A549 (cell line): ENCODE measurements at regions not wholly inside any gene's neighbourhood (a gene's known extent, or its start where the extent isn't known, plus 50 kb on each side); places are given as distances from the start of the nearest gene placed in this dataset.

ENCODE experiments used
- ATAC-seq, 2 experiments: fragments of 200-7000 bp in 1 of 2; fragments of >200 bp in 1 of 2; cut with Nextera tagmentation in 1 of 2; cut with Tn5 transposase in 1 of 2; 3 replicates each; pipeline versions ENCODE4 v1.8.0 to v1.9.1; 2018 to 2020; ENCODE audit warnings: mild to moderate bottlenecking in 1 of 2, moderate library complexity in 1 of 2
- CTCF ChIA-PET: fragments of 300-600 bp; sonication (Branson Sonifier 250); formaldehyde crosslinking; extraction: SDS; loops from one replicate; lab custom pipeline; 2021; ENCODE audit warnings: antibody characterized with exemption, inconsistent platforms; lab: Yijun Ruan, JAX
- POLR2A ChIA-PET: fragments of 350-600 bp; formaldehyde crosslinking; extraction: SDS; loops from one replicate; lab custom pipeline; 2021; ENCODE audit warnings: antibody characterized with exemption, inconsistent platforms; lab: Yijun Ruan, JAX
- DNase-seq, 2 experiments: peaks; one replicate each; pipeline versions ENCODE4 v3.0.0 to v3.0.0-alpha.2; 2011 to 2016; ENCODE audit warnings: low read depth in 1 of 2, low spot score in 1 of 2
- FAIRE-seq: peaks from 2 replicates; lab custom pipeline; 2011; peaks lifted over from hg19 to GRCh38; lab: Jason Lieb, UNC
- H3K27ac ChIP-seq, 2 experiments: fragments of >200 bp; sonication (Bioruptor Twin); formaldehyde crosslinking; 3 replicates each; pipeline ENCODE4 v1.5.1; 2016 to 2017
- H3K4me1 ChIP-seq: fragments of >200 bp; sonication (Bioruptor Twin); formaldehyde crosslinking; 3 replicates; pipeline ENCODE4 v1.6.1; 2016
- H3K4me2 ChIP-seq: fragments of >200 bp; sonication (Bioruptor Twin); formaldehyde crosslinking; 3 replicates; pipeline ENCODE4 v1.6.1; 2016
- H3K4me3 ChIP-seq: fragments of >200 bp; sonication (Bioruptor Twin); formaldehyde crosslinking; 3 replicates; pipeline ENCODE4 v1.5.1; 2016
- H3K9me3 ChIP-seq: fragments of >200 bp; sonication (Bioruptor Twin); formaldehyde crosslinking; 3 replicates; pipeline ENCODE4 v1.6.1; 2016
- CBX2 ChIP-seq: fragments of 200-600 bp; sonication (generic); IDR thresholded peaks from 2 replicates; pipeline ENCODE4 v1.6.1; 2016; ENCODE audit warnings: low read depth, mild to moderate bottlenecking, borderline replicate concordance
- EP300 ChIP-seq, 2 experiments: fragments of >200 bp; sonication (Bioruptor Twin); formaldehyde crosslinking; IDR thresholded peaks; 2 replicates in 1 of 2; 3 replicates in 1 of 2; pipeline ENCODE4 v1.6.1; 2016 to 2017
- ESRRA ChIP-seq: fragments of 150-350 bp; IDR thresholded peaks from 2 replicates; pipeline ENCODE4 v1.6.1; 2014; ENCODE audit warnings: mild to moderate bottlenecking, low read length, borderline replicate concordance
- FOSL2 ChIP-seq, 2 experiments: fragments of 450-650 bp in 1 of 2; fragments of >200 bp in 1 of 2; sonication (Bioruptor Twin) in 1 of 2; formaldehyde crosslinking; IDR thresholded peaks; 2 replicates each; pipeline versions ENCODE4 v1.5.0 to v1.6.1; 2016 to 2020; ENCODE audit warnings: mild to moderate bottlenecking in 1 of 2, moderate library complexity in 1 of 2
- GATA3 ChIP-seq: IDR thresholded peaks from 2 replicates; pipeline ENCODE4 v1.6.1; 2012; ENCODE audit warnings: borderline replicate concordance
- HDAC2 ChIP-seq: fragments of 200-600 bp; sonication (generic); IDR thresholded peaks from 2 replicates; pipeline ENCODE4 v1.6.1; 2016
- HEYL ChIP-seq: fragments of 250-450 bp; sonication (Bioruptor Pico); IDR thresholded peaks from 2 replicates; pipeline ENCODE4 v1.8.0; 2021; ENCODE audit warnings: mild to moderate bottlenecking, moderate library complexity
- HOXA7 ChIP-seq: fragments of 250-450 bp; sonication (Bioruptor Pico); IDR thresholded peaks from 2 replicates; pipeline ENCODE4 v1.5.0; 2020; ENCODE audit warnings: mild to moderate bottlenecking, moderate library complexity
- JUNB ChIP-seq: fragments of >200 bp; sonication (Bioruptor Twin); formaldehyde crosslinking; IDR thresholded peaks from 2 replicates; pipeline ENCODE4 v1.6.1; 2016
- KDM5A ChIP-seq: fragments of 200-600 bp; sonication (generic); IDR thresholded peaks from 2 replicates; pipeline ENCODE4 v1.6.1; 2016; ENCODE audit warnings: antibody characterized with exemption, mild to moderate bottlenecking
- MAZ ChIP-seq: fragments of 150-350 bp; IDR thresholded peaks from 2 replicates; pipeline ENCODE4 v1.6.1; 2014; ENCODE audit warnings: antibody characterized with exemption, low read depth, low read length, borderline replicate concordance
- NFE2L2 ChIP-seq: fragments of 150-350 bp; conservative IDR thresholded peaks from 2 replicates; pipeline ENCODE4 v1.6.1; 2014; ENCODE audit warnings: low read length
- NPAS2 ChIP-seq: fragments of 250-450 bp; sonication (Bioruptor Pico); IDR thresholded peaks from 2 replicates; pipeline ENCODE4 v1.8.0; 2022; ENCODE audit warnings: mild to moderate bottlenecking, moderate library complexity, borderline replicate concordance
- NR3C1 ChIP-seq: fragments of >200 bp; sonication (Bioruptor Twin); formaldehyde crosslinking; IDR thresholded peaks from 3 replicates; pipeline ENCODE4 v1.6.1; 2017
- PHF8 ChIP-seq: fragments of 200-600 bp; sonication (generic); IDR thresholded peaks from 2 replicates; pipeline ENCODE4 v1.6.1; 2016; ENCODE audit warnings: low read depth, mild to moderate bottlenecking, antibody characterized with exemption, moderate library complexity, borderline replicate concordance
- POLR2A ChIP-seq: IDR thresholded peaks from 2 replicates; pipeline ENCODE4 v1.6.1; 2012; ENCODE audit warnings: mild to moderate bottlenecking, low read length
- RARB ChIP-seq: fragments of 250-450 bp; sonication (Bioruptor Pico); IDR thresholded peaks from 2 replicates; pipeline ENCODE4 v1.8.0; 2021; ENCODE audit warnings: mild to moderate bottlenecking, moderate library complexity
- RFX5 ChIP-seq: fragments of 450-650 bp; IDR thresholded peaks from 2 replicates; pipeline ENCODE4 v1.7.1; 2014; ENCODE audit warnings: antibody characterized with exemption, mild to moderate bottlenecking, moderate library complexity
- RNF2 ChIP-seq: fragments of 200-600 bp; sonication (generic); IDR thresholded peaks from 2 replicates; pipeline ENCODE4 v1.6.1; 2016; ENCODE audit warnings: low read depth, mild to moderate bottlenecking, antibody characterized with exemption, moderate library complexity, borderline replicate concordance
- SREBF2 ChIP-seq: fragments of 450-650 bp; IDR thresholded peaks from 2 replicates; pipeline ENCODE4 v1.6.1; 2014; ENCODE audit warnings: mild to moderate bottlenecking, moderate library complexity
- TFCP2L1 ChIP-seq: fragments of 250-450 bp; sonication (Bioruptor Pico); IDR thresholded peaks from 2 replicates; pipeline ENCODE4 v1.5.0; 2021; ENCODE audit warnings: mild to moderate bottlenecking
- ZFP36 ChIP-seq: fragments of 450-650 bp; IDR thresholded peaks from 2 replicates; pipeline ENCODE4 v1.6.1; 2014; ENCODE audit warnings: borderline replicate concordance; ENCODE audit not compliant: partially characterized antibody
- WGBS: methylation state at CpG from one replicate; pipeline ENCODE4 v1.1.6; 2017; ENCODE audit errors: missing lambda C conversion rate; 5-methylcytosine and 5-hydroxymethylcytosine counted together
- TF ChIP-seq, protein P1 (sequence below): IDR thresholded peaks from 2 replicates; pipeline ENCODE4 v1.6.1; 2012
- TF ChIP-seq, protein P2 (sequence below): fragments of >200 bp; sonication (Bioruptor Twin); formaldehyde crosslinking; IDR thresholded peaks from 3 replicates; pipeline ENCODE4 v1.5.1; 2016
- TF ChIP-seq, protein P3 (sequence below): IDR thresholded peaks from 2 replicates; pipeline ENCODE4 v1.6.1; 2012
- TF ChIP-seq, protein P4 (sequence below): fragments of 250-450 bp; sonication (Bioruptor Pico); IDR thresholded peaks from 2 replicates; pipeline ENCODE4 v1.5.0; 2021; ENCODE audit warnings: mild to moderate bottlenecking, moderate library complexity, borderline replicate concordance
- TF ChIP-seq, protein P5 (sequence below): fragments of 250-450 bp; sonication (Bioruptor Pico); IDR thresholded peaks from 2 replicates; pipeline ENCODE4 v1.5.0; 2020; ENCODE audit warnings: low read depth, mild to moderate bottlenecking, moderate library complexity

DNA sequence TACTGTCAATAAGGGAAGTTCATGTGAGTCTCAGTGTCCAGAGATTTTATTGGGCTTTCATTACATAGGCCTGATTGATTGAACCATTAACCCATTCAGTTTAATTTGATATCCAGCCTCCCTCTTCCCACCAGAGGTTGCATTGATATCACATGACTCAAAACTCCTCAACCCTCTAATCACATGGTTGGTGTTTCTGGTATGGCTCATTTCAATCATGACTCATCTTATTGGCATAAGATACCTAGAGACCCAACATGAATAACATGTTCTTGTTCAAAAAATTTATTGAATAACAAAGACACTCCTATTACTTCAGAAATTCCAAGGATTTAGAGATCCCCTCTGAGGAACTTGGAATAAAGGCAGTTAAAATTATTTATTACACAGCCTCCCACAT, 982.2 kb downstream of the TLE1 start:
- Histone ChIP-seq H3K4me3 (no peak overlapping the region), H3K27ac (no peak overlapping the region), H3K4me2 (no peak overlapping the region), H3K9me3 (peaks cover 6% of the 10 kb centered on the region; the same call in 1 of the 3 replicates), H3K4me1 (no peaks in the 10 kb centered on the region)
- CTCF ChIA-PET = no interaction called here
- no peak for TF ChIP-seq FOSL2 (IDR thresholded peaks at IDR 0.05)
- peak; percentile 38; the same call in 1 of the 2 replicates for TF ChIP-seq FOSL2 (CRISPR knock-in tag; IDR thresholded peaks at IDR 0.05)
- no peak for TF ChIP-seq CBX2
- no peak for TF ChIP-seq POLR2A
- TF ChIP-seq MAZ = no peak
- FAIRE-seq = no peak
- no peak for ATAC-seq
- POLR2A ChIA-PET = no interaction called here
- DNase-seq = no peak

DNA sequence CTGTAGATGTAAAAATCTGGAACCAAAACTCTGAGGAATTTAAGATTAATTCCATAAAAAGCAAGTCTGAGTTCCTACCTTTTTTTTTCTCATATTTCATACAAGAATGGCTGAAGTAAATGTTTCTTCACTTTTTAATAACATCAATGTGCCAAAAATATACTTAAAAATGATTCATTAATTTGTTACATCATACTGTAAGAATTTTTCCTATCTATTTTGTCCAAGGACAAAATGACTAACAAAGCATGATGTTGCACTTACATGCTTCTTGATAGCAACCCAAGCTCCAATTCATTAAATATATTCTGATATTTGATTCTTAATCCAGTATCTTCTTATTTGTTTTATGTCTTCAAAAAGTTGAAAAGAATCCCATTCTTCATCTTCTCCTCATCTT, 988.3 kb downstream of the TLE1 start:
- ATAC-seq (no peak), FAIRE-seq (no peak), DNase-seq (no peak)
- TF ChIP-seq GATA3 = no peak
- TF ChIP-seq RNF2 = no peak
- no peak for TF ChIP-seq NPAS2 (CRISPR knock-in tag)
- Histone ChIP-seq H3K4me2 (no peak overlapping the region), H3K4me3 (no peak overlapping the region), H3K4me1 (no peaks in the 10 kb centered on the region), H3K27ac (no peak overlapping the region), H3K9me3 (no peaks in the 10 kb centered on the region)
- CTCF ChIA-PET = no interaction called here
- POLR2A ChIA-PET = no interaction called here

DNA sequence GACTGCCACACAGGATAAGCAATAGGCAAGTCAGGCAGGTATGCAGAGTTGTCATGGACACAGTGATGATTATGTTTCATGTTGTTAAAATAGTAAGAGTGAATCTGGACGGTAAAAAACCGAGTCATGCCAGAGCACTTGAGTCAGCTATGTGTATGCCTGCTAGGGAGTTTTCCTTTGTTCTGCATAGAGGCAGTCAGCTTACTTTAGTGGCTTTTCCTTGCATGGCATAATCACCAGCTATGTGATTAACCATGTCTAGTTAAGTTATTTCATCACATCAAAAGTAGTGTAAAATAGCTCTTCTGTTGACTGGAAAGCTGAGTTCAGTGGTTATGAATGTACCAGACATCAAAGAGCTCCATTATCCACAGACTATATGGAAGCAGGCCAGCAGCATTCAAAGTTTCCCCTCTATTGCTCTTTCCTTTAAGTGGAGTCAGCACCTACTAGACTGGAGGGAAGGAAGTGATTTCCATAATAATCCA, 989.8 kb downstream of the TLE1 start:
- CTCF ChIA-PET = interaction anchor here (0.7 kb wide), 1 partner anchor 189 kb away, joined by 3 read pairs; no protein-coding TSS in a partner anchor

DNA sequence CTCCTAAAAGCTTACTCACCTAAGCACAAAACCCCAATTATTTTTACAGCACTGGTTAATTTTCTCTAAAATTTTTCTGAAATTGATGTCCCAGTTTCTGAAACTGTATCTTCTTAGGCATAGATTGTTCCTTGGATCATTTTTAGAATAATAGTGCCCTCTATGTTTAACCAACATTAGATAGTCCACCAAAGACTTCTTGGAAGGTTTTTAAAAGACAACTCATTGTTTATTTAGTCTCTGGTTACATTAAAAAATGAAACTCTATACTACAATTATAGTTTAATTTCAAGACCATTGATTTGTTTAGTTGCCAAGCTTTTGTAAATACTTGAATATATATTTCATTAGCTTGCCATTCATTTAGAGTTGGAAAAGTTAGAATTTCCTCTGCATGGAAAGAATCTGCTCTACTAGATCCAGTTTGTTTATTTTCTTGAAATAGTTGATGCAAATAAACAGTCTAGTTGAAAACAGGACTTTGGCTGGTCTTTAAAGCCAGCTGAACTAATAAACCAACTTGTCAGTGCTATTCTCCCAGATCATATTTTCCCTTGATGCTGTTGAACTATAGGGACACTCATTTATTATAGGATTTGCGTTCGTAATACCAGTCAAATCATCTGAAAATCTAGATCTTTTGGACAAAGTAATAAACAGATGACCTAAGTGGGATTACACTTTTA, 990.5 kb downstream of the TLE1 start:
- Histone ChIP-seq H3K4me2 (no peak overlapping the region), H3K27ac (no peak overlapping the region)

More for the DNA sequence above, 989.8 kb downstream of the TLE1 start:
- no peak for ATAC-seq
- 3% methylated on average over 2 of the region's 2 CpGs for WGBS
- Histone ChIP-seq H3K27ac (no peak overlapping the region), H3K4me3 (no peak overlapping the region), H3K4me2 (no peak overlapping the region), H3K4me1 (no peaks in the 10 kb centered on the region), H3K9me3 (no peaks in the 10 kb centered on the region)
- no peak for FAIRE-seq
- POLR2A ChIA-PET = no interaction called here
- DNase-seq = no peak
- TF ChIP-seq TFCP2L1 (CRISPR knock-in tag) (no peak), MAZ (no peak), GATA3 (no peak), PHF8 (no peak), NFE2L2 (no peak), EP300 (IDR thresholded peaks at IDR 0.05) (no peak), RARB (CRISPR knock-in tag) (no peak), ESRRA (no peak), NR3C1 (no peak), RFX5 (no peak), HEYL (CRISPR knock-in tag) (no peak), SREBF2 (no peak), FOSL2 (IDR thresholded peaks at IDR 0.05) (no peak), FOSL2 (CRISPR knock-in tag; IDR thresholded peaks at IDR 0.05) (no peak)
- TF ChIP-seq, protein P1, sequence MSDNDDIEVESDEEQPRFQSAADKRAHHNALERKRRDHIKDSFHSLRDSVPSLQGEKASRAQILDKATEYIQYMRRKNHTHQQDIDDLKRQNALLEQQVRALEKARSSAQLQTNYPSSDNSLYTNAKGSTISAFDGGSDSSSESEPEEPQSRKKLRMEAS = no peak

More for the DNA sequence above, 990.5 kb downstream of the TLE1 start:
- CTCF ChIA-PET = interaction anchor here (0.7 kb wide), 1 partner anchor 188 kb away, joined by 3 read pairs; no protein-coding TSS in a partner anchor
- TF ChIP-seq, protein P2, sequence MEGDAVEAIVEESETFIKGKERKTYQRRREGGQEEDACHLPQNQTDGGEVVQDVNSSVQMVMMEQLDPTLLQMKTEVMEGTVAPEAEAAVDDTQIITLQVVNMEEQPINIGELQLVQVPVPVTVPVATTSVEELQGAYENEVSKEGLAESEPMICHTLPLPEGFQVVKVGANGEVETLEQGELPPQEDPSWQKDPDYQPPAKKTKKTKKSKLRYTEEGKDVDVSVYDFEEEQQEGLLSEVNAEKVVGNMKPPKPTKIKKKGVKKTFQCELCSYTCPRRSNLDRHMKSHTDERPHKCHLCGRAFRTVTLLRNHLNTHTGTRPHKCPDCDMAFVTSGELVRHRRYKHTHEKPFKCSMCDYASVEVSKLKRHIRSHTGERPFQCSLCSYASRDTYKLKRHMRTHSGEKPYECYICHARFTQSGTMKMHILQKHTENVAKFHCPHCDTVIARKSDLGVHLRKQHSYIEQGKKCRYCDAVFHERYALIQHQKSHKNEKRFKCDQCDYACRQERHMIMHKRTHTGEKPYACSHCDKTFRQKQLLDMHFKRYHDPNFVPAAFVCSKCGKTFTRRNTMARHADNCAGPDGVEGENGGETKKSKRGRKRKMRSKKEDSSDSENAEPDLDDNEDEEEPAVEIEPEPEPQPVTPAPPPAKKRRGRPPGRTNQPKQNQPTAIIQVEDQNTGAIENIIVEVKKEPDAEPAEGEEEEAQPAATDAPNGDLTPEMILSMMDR = no peak
- no peak for TF ChIP-seq GATA3
- no peak for TF ChIP-seq HDAC2
- no peak for TF ChIP-seq HOXA7 (CRISPR knock-in tag)
- TF ChIP-seq HEYL (CRISPR knock-in tag) = no peak
- TF ChIP-seq, protein P3, sequence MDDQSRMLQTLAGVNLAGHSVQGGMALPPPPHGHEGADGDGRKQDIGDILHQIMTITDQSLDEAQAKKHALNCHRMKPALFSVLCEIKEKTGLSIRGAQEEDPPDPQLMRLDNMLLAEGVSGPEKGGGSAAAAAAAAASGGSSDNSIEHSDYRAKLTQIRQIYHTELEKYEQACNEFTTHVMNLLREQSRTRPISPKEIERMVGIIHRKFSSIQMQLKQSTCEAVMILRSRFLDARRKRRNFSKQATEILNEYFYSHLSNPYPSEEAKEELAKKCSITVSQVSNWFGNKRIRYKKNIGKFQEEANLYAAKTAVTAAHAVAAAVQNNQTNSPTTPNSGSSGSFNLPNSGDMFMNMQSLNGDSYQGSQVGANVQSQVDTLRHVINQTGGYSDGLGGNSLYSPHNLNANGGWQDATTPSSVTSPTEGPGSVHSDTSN = no peak
- no peak for TF ChIP-seq KDM5A
- TF ChIP-seq, protein P4, sequence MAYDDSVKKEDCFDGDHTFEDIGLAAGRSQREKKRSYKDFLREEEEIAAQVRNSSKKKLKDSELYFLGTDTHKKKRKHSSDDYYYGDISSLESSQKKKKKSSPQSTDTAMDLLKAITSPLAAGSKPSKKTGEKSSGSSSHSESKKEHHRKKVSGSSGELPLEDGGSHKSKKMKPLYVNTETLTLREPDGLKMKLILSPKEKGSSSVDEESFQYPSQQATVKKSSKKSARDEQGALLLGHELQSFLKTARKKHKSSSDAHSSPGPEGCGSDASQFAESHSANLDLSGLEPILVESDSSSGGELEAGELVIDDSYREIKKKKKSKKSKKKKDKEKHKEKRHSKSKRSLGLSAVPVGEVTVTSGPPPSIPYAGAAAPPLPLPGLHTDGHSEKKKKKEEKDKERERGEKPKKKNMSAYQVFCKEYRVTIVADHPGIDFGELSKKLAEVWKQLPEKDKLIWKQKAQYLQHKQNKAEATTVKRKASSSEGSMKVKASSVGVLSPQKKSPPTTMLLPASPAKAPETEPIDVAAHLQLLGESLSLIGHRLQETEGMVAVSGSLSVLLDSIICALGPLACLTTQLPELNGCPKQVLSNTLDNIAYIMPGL (CRISPR knock-in tag) = no peak
- no peak for TF ChIP-seq ZFP36
- TF ChIP-seq JUNB = no peak
- no peak for TF ChIP-seq TFCP2L1 (CRISPR knock-in tag)
- TF ChIP-seq, protein P5, sequence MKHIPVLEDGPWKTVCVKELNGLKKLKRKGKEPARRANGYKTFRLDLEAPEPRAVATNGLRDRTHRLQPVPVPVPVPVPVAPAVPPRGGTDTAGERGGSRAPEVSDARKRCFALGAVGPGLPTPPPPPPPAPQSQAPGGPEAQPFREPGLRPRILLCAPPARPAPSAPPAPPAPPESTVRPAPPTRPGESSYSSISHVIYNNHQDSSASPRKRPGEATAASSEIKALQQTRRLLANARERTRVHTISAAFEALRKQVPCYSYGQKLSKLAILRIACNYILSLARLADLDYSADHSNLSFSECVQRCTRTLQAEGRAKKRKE (CRISPR knock-in tag) = no peak
- no peak for TF ChIP-seq NPAS2 (CRISPR knock-in tag)
- TF ChIP-seq FOSL2 (IDR thresholded peaks at IDR 0.05) = no peak
- no peak for TF ChIP-seq FOSL2 (CRISPR knock-in tag; IDR thresholded peaks at IDR 0.05)
- no peak for TF ChIP-seq EP300 (IDR thresholded peaks at IDR 0.05)
- DNase-seq (no peak), ATAC-seq (no peak), FAIRE-seq (no peak)
- no peaks in the 10 kb centered on the region for H3K4me1 ChIP-seq
- WGBS = 41% methylated on average over 2 of the region's 2 CpGs
- H3K9me3 ChIP-seq = no peaks in the 10 kb centered on the region
- POLR2A ChIA-PET = no interaction called here
- H3K4me3 ChIP-seq = no peak overlapping the region
